Keratinocyte (primary cell): ENCODE measurements at regions not wholly inside any gene's neighbourhood (a gene's known extent, or its start where the extent isn't known, plus 50 kb on each side); places are given as distances from the start of the nearest gene placed in this dataset.
A peak's percentile ranks its signal among the peaks of the same experiment; 100 is the strongest.

Experiments used
- DNase-seq: peaks from one replicate; pipeline ENCODE4 v3.0.0-alpha.2; 2011; ENCODE audit warnings: low read depth, missing footprints, low spot score
- FAIRE-seq: peaks from 2 replicates; lab custom pipeline; 2011; peaks lifted over from hg19 to GRCh38; lab: Jason Lieb, UNC
- H2AFZ ChIP-seq: 2 replicates; pipeline ENCODE4 v1.6.0; 2012; ENCODE audit warnings: low read length, control low read depth, inconsistent platforms; ENCODE audit not compliant: control insufficient read depth
- H3K27ac ChIP-seq: 2 replicates; pipeline ENCODE4 v1.5.1; 2011; ENCODE audit warnings: low read length; ENCODE audit not compliant: control insufficient read depth, insufficient read depth
- H3K27me3 ChIP-seq: 3 replicates; pipeline ENCODE4 v1.6.0; 2011; ENCODE audit warnings: low read length; ENCODE audit not compliant: control insufficient read depth, insufficient read depth; ENCODE audit errors: extremely low read depth
- H3K36me3 ChIP-seq, 2 experiments: 2 replicates in 1 of 2; 3 replicates in 1 of 2; pipeline ENCODE4 v1.5.1; 2011; ENCODE audit warnings: low read length in 2 of 2, mild to moderate bottlenecking in 1 of 2; ENCODE audit not compliant: control insufficient read depth in 2 of 2, insufficient read depth in 2 of 2; ENCODE audit errors: extremely low read depth in 1 of 2
- H3K4me1 ChIP-seq: 3 replicates; pipeline ENCODE4 v1.5.1; 2011; ENCODE audit warnings: low read length; ENCODE audit not compliant: control insufficient read depth, insufficient read depth; ENCODE audit errors: extremely low read depth
- H3K4me2 ChIP-seq: 3 replicates; pipeline ENCODE4 v1.6.0; 2011; ENCODE audit warnings: low read depth, low read length; ENCODE audit not compliant: control insufficient read depth, insufficient read depth; ENCODE audit errors: extremely low read depth
- H3K4me3 ChIP-seq, 3 experiments: fragments of 200-600 bp in 1 of 3; sonication (generic) in 1 of 3; 2 replicates in 2 of 3; 3 replicates in 1 of 3; pipeline ENCODE4 v1.5.1; 2011 to 2016; ENCODE audit warnings: low read length in 3 of 3, mild to moderate bottlenecking in 3 of 3, control low read depth in 2 of 3, inconsistent platforms in 1 of 3, low read depth in 1 of 3, mixed read lengths in 1 of 3, mixed run types in 1 of 3, moderate library complexity in 1 of 3; ENCODE audit not compliant: control insufficient read depth in 2 of 3, insufficient read depth in 2 of 3; ENCODE audit errors: extremely low read depth in 1 of 3
- H3K79me2 ChIP-seq: 2 replicates; pipeline ENCODE4 v1.6.0; 2012; ENCODE audit warnings: low read length; ENCODE audit not compliant: control insufficient read depth, insufficient read depth
- H3K9ac ChIP-seq: 3 replicates; pipeline ENCODE4 v1.6.0; 2011; ENCODE audit warnings: low read length; ENCODE audit not compliant: control insufficient read depth, insufficient read depth; ENCODE audit errors: extremely low read depth
- H3K9me1 ChIP-seq: 3 replicates; pipeline ENCODE4 v1.6.0; 2011; ENCODE audit warnings: low read length; ENCODE audit not compliant: control insufficient read depth, insufficient read depth; ENCODE audit errors: extremely low read depth
- H3K9me3 ChIP-seq: 2 replicates; pipeline ENCODE4 v1.5.1; 2012; ENCODE audit warnings: low read depth, low read length; ENCODE audit not compliant: control insufficient read depth
- H4K20me1 ChIP-seq: 3 replicates; pipeline ENCODE4 v1.6.0; 2011; ENCODE audit warnings: low read length; ENCODE audit not compliant: control insufficient read depth, insufficient read depth; ENCODE audit errors: extremely low read depth
- EZH2 ChIP-seq: IDR thresholded peaks from one replicate; pipeline ENCODE4 v1.6.1; 2012; ENCODE audit warnings: inconsistent platforms, mild to moderate bottlenecking, low read length, moderate library complexity
- dilution Hi-C: fragments of 300-500 bp; cut with MboI; formaldehyde crosslinking; loops from one replicate; pipeline ENCODE4 v1.7.0; 2020; ENCODE audit warnings: low sequenced_read_pairs; ENCODE audit not compliant: extremely low pct_ligation_motif_present
- TF ChIP-seq, protein P1 (sequence below), 3 experiments: IDR thresholded peaks in 1 of 3; conservative IDR thresholded peaks in 1 of 3; optimal IDR thresholded peaks in 1 of 3; 2 replicates in 2 of 3; 3 replicates in 1 of 3; pipeline versions ENCODE3 to v1.5.1; 2011; ENCODE audit warnings: low read length in 3 of 3, mild to moderate bottlenecking in 3 of 3, moderate library complexity in 2 of 3, control low read depth in 1 of 3, inconsistent platforms in 1 of 3; ENCODE audit not compliant: insufficient read depth in 2 of 3; ENCODE audit errors: extremely low read depth in 1 of 3

DNA sequence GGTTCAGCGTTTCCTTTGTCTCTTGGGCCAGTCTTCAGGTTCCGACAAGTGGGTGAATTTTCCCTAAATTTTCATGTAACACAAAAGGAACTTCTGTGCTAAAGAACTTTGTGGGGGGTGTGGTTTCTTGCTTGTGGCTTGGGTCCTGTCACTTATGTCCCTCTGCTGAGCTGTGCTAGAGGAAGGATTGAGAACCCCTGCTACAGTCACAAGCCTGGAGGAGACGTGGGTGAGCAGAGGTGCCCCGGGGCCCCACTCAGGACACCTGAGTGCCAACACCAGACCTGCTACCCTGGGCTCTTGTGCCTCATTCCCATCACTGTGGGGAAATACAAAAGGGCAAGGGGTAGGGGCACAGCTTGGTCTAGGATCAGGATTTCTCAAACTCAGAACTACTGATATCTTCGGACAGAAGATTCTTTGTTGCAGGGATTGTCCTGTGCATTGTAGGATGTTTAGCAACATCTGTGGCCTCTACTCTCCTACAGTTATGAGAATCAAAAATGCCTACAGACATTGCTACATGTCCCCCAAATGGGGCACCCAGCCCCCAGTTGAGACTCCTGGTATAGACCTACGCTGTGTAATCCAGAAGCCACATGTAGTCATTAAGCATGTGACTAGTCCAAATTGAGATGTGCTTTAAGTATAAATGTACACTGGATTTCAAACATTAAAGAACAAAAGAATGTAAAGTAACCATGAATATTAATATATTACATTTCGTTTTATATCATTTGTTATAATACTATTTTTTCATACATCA is 128.7 kb downstream of the LY86 start:
- no peak overlapping the region for H3K27ac ChIP-seq
- DNase-seq (no peak), FAIRE-seq (no peak)
- H3K4me2 ChIP-seq = no peak overlapping the region
- dilution Hi-C loops = no loop called here
- H3K9me1 ChIP-seq = no peaks in the 10 kb centered on the region
- H3K9ac ChIP-seq = no peak overlapping the region
- H3K79me2 ChIP-seq = no peaks in the 10 kb centered on the region
- H4K20me1 ChIP-seq = no peaks in the 10 kb centered on the region
- TF ChIP-seq, protein P1, sequence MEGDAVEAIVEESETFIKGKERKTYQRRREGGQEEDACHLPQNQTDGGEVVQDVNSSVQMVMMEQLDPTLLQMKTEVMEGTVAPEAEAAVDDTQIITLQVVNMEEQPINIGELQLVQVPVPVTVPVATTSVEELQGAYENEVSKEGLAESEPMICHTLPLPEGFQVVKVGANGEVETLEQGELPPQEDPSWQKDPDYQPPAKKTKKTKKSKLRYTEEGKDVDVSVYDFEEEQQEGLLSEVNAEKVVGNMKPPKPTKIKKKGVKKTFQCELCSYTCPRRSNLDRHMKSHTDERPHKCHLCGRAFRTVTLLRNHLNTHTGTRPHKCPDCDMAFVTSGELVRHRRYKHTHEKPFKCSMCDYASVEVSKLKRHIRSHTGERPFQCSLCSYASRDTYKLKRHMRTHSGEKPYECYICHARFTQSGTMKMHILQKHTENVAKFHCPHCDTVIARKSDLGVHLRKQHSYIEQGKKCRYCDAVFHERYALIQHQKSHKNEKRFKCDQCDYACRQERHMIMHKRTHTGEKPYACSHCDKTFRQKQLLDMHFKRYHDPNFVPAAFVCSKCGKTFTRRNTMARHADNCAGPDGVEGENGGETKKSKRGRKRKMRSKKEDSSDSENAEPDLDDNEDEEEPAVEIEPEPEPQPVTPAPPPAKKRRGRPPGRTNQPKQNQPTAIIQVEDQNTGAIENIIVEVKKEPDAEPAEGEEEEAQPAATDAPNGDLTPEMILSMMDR (optimal IDR thresholded peaks at IDR 0.05 in 1 of 3, IDR thresholded peaks at IDR 0.05 in 1 of 3, conservative IDR thresholded peaks at IDR 0.05 in 1 of 3; ENCODE audit: extremely low read depth in 1 of 3, insufficient read depth in 2 of 3, low read length in 3 of 3) = no peak
- TF ChIP-seq EZH2 = no peak
- no peak overlapping the region for H3K4me3 ChIP-seq
- peaks cover 21% of the 10 kb centered on the region for H3K4me1 ChIP-seq
- H3K9me3 ChIP-seq = no peaks in the 10 kb centered on the region
- H2AFZ ChIP-seq = peak overlapping the region; percentile 8
- H3K27me3 ChIP-seq = no peaks in the 10 kb centered on the region
- no peaks in the 10 kb centered on the region for H3K36me3 ChIP-seq

DNA sequence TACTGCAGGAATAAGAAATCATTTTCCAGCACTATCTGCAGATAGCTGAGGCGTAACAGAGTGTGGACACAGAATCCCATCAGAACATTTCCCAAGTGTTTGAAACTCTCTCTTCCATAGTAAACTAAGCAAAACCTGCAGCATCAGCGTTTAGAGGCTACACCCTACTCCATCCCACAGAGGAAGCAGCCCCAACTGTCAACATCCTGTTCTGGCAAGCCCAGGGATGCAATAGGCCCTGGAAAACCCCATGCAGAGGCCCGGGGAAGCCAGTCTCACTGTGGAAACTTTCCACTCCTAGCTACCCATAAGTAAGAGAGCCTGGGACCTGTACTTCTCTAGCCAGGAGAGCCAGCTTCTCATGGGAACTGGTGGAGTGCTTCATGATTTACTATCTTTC is 129.4 kb downstream of the LY86 start:
- no peak for DNase-seq
- peaks cover 13% of the 10 kb centered on the region for H3K4me1 ChIP-seq
- peak overlapping the region; percentile 51 for H2AFZ ChIP-seq
- TF ChIP-seq, protein P1 (optimal IDR thresholded peaks at IDR 0.05 in 1 of 3, IDR thresholded peaks at IDR 0.05 in 1 of 3, conservative IDR thresholded peaks at IDR 0.05 in 1 of 3; ENCODE audit: extremely low read depth in 1 of 3, insufficient read depth in 2 of 3, low read length in 3 of 3) = no peak
- no peak for TF ChIP-seq EZH2
- H3K4me3 ChIP-seq = no peak overlapping the region
- H3K9me1 ChIP-seq = no peaks in the 10 kb centered on the region
- H4K20me1 ChIP-seq = no peaks in the 10 kb centered on the region
- H3K9ac ChIP-seq = no peak overlapping the region
- H3K79me2 ChIP-seq = no peaks in the 10 kb centered on the region
- H3K4me2 ChIP-seq = peak overlapping the region; percentile 36
- dilution Hi-C loops = no loop called here
- H3K27ac ChIP-seq = no peak overlapping the region
- no peaks in the 10 kb centered on the region for H3K27me3 ChIP-seq
- FAIRE-seq = peak; percentile 78
- H3K9me3 ChIP-seq = no peaks in the 10 kb centered on the region
- no peaks in the 10 kb centered on the region for H3K36me3 ChIP-seq
